COLO668 (cell line): ENCODE measurements at regions not wholly inside any gene's neighbourhood (a gene's known extent, or its start where the extent isn't known, plus 50 kb on each side); places are given as distances from the start of the nearest gene placed in this dataset.

Source experiments
- DNase-seq: peaks from one replicate; lab custom pipeline; 2025; ENCODE audit not compliant: unreplicated experiment; lab: John Stamatoyannopoulos, UW

- no peak for DNase-seq
Measured at GRCh38 chr12:125267114-125267513, 201.9 kb downstream of the AACS start.

GRCh38 chr12:125269276-125269675 is 204.0 kb downstream of the AACS start:
- no peak for DNase-seq

- DNase-seq = no peak
Measured at GRCh38 chr12:125271892-125272291, 206.7 kb downstream of the AACS start.

GRCh38 chr12:125272383-125272933 is 207.2 kb downstream of the AACS start:
- DNase-seq = no peak

- no peak for DNase-seq
Measured at GRCh38 chr12:125276567-125276966, 211.3 kb downstream of the AACS start.

- no peak for DNase-seq
Measured at GRCh38 chr12:125280482-125281377, 215.5 kb downstream of the AACS start.

- no peak for DNase-seq
Measured at GRCh38 chr12:125282921-125283320, 217.7 kb downstream of the AACS start.

GRCh38 chr12:125283521-125283920 is 218.3 kb downstream of the AACS start:
- no peak for DNase-seq

- DNase-seq = no peak
Measured at GRCh38 chr12:125284087-125284486, 218.9 kb downstream of the AACS start.

- DNase-seq = no peak
Measured at GRCh38 chr12:125284945-125285685, 219.9 kb downstream of the AACS start.

- no peak for DNase-seq
Measured at GRCh38 chr12:125286005-125286727, 220.9 kb downstream of the AACS start.

- no peak for DNase-seq
Measured at GRCh38 chr12:125287155-125287847, 222.1 kb downstream of the AACS start.

GRCh38 chr12:125288931-125289928 is 224.0 kb downstream of the AACS start:
- DNase-seq = no peak

- DNase-seq = no peak
Measured at GRCh38 chr12:125289970-125290369, 224.7 kb downstream of the AACS start.

GRCh38 chr12:125292700-125293099 is 227.5 kb downstream of the AACS start:
- DNase-seq = no peak

- DNase-seq = no peak
Measured at GRCh38 chr12:125295550-125295949, 230.3 kb downstream of the AACS start.

- no peak for DNase-seq
Measured at GRCh38 chr12:125296701-125297100, 231.5 kb downstream of the AACS start.

- DNase-seq = no peak
Measured at GRCh38 chr12:125299840-125300239, 234.6 kb downstream of the AACS start.

- DNase-seq = no peak
Measured at GRCh38 chr12:125300249-125300648, 235.0 kb downstream of the AACS start.
